Smooth muscle cell of the brain vasculature (primary cell): ENCODE measurements at regions not wholly inside any gene's neighbourhood (a gene's known extent, or its start where the extent isn't known, plus 50 kb on each side); places are given as distances from the start of the nearest gene placed in this dataset.
"Not testable (repeated sequence)": the region's sequence is repeated elsewhere in the genome, so short reads cannot be mapped to it uniquely, and the experiment has no call there.

Source experiments
- DNase-seq: peaks from one replicate; pipeline ENCODE4 v3.0.0-alpha.2; 2012; ENCODE audit warnings: low read depth, low spot score

DNA sequence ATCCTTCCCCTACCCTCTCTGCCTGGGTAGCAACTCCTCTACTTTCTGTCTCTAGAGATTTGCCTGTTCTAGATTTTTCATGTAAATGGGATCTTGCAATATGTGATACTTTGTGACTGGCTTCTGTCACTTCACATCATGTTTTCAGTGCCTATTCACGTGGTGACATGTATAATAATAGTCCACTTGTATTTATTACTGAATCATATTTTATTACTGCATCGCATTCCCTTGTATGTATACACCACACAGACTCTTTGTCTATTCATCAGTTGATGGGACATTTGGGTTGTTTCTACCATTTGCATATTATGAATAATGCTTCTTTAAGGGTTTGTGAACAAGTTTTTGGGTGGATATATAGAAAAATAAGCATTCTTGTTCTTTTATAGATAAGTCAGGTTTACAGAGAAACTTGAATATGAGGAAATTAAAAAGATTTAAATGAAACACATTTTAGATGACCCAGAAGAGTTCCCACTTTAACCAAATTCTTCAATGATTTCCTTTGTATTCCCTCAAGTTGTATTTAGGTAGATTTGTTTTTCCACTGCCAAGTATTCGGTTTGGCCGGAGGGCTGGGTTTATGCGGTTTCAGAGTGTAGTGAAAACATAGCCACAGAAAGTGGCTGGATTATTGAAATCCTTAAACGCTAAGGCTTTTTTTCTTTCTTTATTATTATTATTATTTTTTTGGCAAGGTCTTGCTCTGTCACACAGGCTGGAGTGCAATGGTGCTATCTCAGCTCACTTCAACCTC, 178.7 kb upstream of the TMTC1 start:
- DNase-seq: no peak

DNA sequence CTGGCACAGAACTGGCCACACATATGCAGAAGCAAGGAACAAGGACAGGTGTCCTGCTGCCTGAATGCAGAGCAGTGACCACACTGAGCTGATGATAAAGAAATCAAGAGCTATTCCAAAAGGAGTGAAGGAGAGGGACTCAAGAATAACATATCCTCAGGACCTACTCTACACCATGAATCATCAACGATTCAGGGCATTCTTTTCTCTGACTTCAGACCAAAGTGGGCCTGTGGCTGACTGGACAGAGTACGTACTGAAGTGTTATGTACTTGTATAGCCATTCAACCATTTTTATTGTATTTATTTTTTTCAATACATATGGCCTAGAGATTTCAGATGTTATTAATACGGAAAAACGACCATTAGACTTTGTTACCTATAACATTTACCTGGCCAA, 177.5 kb upstream of the TMTC1 start:
- no peak for DNase-seq

DNA sequence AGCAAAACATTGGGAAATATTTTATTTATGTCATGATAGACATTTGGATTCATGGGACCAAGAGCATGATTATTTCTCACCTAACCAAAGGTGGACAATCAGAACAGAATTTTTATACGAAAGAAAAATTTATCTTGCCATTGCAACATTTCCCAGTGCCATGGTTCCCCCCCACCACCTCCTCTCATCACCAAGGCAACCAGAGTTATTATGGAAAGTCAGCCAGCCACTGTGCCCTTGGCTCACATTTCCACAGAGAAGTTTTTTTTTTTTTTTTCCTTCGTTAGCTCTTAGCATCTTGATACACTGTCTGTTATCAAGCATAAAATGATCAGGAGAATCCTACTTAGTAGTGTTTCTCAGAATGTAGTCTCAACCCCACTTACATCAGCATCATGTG, 176.4 kb upstream of the TMTC1 start:
- DNase-seq: no peak

DNA sequence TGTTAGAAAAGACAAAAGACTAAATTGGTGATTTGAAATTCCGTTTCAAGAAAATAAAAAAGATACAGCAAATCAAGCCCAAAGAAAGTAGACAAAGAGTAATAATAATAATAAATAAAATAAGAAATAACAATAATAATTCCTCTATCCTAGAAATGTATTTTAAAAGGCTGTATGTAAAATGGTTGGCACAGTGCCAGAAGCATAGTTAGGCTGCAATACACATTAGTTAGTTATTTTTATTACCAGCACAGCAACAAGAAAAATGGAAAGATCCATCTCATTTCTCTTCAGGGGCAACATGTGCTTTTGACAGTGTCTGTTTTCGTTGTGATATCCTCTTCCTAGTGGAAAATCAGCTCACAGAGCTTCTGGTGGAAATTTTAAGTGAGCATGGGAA, 174.1 kb upstream of the TMTC1 start:
- no peak for DNase-seq

DNA sequence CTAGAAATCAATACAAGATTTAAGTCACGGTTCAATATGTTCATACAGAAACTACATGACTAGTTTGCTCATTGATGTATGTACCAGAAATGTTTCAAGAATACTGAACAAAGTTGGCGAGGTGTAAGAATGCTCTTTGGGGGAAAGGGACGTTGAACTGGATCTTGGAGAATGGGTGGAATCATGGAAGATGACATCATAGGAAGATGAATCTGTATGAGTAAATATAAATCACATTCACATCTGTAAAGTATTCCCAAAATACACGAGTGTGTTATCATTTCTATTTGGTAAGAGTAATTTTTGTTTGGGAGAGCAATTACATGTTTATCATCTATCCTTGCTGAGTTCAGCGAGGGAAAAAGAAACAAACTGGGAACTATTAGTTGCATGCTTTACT, 162.2 kb upstream of the TMTC1 start:
- DNase-seq: no peak

DNA sequence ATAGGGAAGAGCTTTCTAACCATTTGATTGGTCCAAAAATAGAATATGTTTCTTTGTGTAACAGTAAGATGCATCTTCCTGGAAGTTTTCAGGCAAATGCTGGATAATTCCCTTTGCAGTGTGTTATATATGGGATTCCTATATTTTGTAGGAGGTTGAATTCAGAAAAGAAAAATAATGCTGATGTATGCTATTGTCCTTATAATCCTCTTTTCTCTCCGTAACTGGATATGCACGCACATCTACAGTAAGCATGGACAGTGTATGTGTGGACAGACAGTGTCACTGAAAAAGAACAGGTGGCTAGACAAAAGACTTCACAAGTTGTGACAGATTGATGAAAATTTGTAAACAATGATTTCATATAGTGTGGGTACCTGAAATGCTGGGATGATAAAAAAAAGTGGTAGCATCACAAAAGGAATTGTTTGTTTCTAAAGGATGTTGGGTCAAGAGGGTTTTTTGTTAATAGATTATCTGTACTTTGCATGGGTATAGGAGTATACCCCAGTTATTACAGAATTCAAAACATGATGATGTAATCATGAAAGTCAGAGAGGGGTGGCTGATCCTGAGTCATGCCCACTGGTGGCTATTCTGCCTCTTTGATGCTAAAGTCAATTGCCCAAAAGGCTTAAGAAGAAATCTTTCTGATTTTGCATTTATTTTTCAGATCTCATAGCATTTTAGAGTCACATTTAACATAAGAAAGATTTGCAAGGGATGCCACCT, 160.7 kb upstream of the TMTC1 start:
- no peak for DNase-seq

DNA sequence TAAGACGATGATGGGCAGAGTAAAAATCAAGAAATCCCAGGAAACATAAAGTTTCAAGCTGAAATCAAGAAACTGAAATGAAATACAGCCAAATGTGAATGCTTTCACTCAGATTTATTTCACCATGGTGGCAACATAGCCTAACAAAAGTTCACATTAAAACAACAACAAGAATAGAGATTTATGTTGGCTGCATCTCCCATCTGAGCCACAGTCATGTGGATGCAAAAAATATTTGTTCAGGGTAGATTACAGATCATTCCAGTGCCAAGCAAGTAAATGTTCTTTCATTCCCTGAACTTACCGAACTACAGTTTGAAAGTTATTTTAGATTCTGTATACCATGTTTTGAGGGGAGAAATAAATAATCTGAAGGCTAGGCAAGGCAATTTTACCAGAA, 159.9 kb upstream of the TMTC1 start:
- DNase-seq: no peak

DNA sequence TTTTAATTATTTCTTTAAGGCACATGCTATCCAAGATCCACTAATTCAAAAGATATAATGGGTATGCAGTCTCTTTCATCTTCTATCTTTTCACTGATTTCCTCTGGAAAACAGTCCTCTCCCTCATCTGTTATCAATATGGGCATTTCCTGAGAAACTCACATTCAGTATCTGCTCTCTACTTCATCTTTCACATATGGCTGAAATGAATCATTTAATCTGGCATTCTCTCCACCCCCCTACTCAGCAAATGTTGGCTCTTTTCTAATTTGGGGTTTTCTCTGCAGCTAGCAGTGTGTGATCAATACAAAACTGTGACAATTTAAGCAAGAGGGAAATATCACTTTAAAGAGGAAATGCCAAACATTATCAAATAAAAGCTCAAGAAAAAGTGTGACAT, 157.1 kb upstream of the TMTC1 start:
- DNase-seq: no peak

DNA sequence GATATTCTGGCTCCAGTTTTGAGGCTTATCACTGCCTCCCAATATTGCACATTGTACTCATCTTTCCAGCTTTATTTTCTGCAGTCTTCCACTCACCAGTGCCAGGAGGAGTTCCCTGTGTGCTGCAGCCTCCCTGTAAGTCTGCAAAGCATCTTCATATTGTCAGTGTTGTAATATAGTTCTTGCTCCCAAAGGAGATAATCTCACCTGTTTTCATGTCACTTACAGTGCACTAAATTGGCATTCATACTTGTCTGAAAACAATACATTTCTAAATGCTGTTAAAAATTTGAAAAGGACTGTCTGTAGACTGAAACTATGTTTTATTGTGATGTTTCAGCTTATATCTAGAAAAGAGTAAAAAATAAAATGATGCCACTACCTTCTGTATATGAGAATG, 146.8 kb upstream of the TMTC1 start:
- DNase-seq: no peak

DNA sequence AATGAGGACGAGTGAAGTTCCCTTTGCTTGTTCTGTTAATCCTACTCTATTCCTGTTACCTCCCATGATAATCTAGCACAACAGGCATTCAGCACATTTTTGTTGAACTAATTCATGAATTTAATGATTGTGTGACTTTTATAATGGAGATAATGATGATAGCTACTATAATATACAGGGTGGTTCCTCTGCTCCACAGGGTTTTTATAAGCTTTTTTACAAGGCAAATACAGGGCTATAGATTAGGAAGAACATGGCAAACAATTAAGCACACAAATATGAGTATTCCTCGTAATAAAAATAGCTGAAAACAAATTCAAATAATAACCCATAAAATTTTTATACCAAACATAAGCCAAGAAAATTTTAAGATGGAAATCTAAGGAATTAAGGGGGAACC, 145.6 kb upstream of the TMTC1 start:
- DNase-seq: no peak

DNA sequence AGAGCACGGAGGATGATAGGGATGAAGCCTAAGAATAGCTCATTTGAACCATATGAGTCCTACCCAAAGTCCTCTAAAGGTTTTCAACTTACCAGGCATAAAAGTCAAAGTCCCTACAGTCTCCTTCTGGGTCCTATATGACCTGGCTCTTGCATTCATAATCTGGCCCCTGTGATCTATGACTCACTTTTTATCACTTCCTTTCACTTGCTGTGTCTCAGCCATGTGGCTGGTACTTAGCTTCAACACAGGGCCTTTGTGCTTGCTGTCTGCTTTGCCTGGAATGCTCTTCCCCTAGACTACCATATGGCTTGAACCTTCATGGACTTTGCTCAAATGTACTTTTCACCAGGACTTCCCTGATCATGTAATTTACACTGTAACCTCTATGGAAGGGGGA, 137.6 kb upstream of the TMTC1 start:
- no peak for DNase-seq

DNA sequence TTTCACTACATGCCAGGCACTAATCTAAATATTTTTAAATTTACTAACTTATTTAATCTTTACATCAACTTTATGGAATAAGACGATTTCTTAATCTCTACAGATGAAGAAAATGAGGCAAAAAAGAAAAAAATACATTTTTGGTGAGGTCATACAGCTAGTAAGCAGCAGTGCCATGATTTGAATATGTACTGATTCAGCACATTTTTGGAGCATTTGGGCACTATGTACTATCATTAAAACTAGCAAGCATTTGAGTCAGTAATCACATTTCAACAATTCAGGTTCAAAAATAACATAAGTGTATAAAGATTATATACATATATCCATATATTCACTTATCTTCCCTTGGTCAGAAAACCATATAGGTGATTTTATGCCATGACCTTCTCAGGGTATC, 124.4 kb upstream of the TMTC1 start:
- DNase-seq: no peak

DNA sequence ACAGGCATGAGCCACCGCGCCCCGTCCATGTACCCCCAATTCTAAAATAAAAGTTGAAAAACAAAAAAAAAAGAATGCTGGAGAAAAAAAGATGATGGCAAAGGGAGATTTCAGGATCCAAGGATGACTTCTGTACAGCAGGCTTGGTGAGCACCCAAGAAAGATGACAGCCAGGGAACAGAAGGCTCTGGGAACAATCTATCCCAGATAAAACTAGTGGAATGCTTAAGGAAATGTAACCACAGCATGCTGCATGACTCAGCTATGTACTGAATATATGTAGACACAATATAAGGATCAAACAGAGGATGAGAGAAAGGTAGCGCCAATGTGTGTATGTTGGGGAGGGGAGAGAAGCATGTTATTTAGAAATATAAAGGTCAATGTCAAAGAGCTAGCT, 123.7 kb upstream of the TMTC1 start:
- no peak for DNase-seq

DNA sequence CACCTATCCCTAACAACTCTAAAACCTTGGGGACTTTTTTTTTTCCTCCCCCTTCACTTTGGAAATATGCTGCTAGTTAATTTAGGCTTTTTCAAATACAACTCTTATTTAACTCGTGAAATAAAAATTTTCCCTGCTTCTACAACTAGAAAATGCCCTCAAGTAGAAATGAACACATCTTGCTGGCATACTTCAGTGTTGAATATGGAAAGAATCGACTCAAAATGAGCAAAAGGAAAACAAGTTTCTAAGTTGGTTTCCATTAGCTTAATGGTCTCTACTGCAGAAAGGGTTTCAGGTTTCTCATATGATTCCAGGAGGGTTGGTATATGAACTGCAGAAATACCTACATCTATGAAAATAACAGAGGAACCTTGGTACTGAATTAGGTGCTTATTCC, 118.3 kb upstream of the TMTC1 start:
- DNase-seq: no peak

DNA sequence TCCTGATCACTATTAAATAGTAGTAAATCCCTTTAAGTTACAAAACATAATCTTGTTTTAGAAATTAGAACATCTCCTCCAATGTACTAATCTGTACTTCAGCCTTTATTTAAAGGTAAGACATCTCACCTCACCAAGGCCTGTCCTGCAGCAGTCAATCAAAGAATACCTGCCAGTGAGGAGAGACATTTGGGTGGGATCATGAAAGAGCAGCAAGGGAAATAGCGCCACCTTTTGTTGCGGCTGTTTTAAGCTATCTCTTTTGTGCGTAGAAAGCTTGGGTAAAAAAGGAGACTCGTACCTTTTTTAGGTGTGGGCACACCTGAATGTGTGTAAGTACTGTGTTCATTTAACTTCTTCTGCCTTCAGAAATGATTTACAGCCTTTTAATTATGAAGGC, 117.8 kb upstream of the TMTC1 start:
- no peak for DNase-seq

DNA sequence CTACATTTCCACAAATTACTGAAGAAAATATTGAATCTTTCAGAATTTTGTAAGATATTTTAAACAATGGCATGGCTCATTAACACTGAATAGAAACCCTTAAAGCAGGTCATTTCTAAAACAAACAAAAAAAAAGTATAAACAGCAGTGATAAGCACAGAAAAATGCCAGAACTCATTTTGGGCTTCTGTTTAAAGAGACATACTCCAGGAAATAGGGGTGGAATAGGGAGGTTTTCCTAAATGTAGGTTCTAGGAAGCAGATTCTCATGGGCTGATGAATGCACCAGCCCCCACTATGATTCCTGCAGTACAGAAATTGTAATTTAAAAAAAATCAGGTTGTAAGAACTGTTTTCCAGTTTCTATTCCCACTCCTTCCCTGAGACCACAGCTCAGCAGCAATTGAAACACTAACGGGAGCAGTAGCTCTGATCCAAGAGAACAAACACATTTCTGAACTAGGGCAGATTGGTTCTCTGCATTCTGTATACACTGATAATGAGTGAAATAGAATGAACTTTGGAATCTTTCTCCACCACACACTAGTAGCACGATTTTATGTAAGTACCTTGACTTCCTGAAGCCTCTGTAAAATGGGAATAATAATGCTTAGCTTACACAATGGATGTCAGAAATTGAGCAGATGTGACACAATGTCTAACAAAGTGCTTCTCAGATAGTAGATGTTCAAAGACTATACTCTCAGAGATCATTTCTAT, 115.6 kb upstream of the TMTC1 start:
- no peak for DNase-seq

DNA sequence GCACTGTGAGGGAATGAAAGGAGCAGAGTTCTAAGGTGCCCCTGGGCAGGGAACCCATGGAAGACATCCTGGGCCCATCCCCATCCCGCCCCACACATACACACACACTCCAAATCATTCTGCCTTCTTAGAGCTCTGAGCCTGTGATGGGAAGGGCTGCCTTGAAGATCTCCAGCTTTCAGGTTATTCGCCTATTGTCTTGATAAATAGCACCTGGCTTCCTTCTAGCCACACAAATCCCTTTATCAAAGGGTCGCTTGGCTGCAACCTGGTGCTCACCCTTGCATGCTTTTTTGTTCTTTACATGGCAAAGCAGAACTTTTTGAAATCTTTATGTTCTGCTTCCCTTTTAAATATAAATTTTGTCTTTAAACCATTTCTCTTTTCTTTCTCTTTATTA, 112.2 kb upstream of the TMTC1 start:
- DNase-seq: no peak

DNA sequence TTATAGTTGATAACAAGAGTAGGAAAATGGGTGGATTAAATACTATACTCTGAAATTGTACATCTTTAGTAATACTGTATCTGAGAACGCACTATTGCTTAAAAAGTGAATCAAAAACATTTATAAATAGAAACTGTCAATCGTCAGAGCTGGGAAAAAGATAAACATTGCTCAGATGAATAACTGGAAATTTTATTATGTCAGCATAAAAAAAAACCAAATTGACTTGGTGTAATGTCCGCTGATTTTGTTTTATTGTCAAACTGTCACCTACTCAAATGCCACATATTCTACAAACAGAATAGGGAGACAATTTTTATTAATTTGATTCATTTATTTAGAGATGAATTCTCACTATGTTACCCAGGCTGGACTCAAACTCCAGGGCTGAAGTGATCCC, 109.3 kb upstream of the TMTC1 start:
- DNase-seq: no peak

DNA sequence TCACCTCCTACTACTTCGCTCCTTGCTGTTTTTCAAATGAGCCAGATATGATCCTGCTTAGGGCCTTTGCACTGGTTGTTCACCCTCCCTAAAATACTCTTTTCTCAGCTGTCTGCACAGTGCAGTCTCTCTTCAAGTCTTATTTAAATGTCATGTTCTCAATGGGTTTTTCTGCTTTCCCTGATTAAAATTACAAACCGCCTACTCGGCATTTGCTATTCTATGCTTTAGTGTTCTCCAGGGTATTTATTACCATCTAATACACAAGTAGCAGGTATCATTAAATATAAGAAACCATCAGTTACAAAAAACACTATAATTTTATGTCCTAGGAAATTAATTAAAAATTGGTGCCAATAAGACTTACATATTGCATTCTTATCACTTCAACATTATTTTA, 108.0 kb upstream of the TMTC1 start:
- DNase-seq: no peak

DNA sequence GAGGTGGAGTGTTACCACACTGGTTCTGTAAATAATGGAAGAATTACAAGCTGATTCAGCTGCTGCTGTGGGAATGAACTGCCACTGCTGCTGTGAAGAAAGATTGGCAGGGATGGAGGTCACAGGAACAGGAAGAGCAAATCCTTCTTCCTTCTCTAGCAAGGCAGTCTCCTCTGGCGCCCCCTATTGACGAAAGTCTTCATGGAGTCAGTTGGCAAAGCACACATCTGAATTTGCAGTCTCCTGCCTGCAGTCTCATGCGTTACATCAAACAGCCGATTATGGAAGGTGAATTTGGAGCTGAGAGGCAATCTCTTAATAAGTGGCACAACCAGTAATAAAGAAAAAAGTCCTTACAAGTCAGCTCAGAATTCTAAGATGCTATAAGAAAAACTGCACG, 106.0 kb upstream of the TMTC1 start:
- peak; percentile 6 for DNase-seq

DNA sequence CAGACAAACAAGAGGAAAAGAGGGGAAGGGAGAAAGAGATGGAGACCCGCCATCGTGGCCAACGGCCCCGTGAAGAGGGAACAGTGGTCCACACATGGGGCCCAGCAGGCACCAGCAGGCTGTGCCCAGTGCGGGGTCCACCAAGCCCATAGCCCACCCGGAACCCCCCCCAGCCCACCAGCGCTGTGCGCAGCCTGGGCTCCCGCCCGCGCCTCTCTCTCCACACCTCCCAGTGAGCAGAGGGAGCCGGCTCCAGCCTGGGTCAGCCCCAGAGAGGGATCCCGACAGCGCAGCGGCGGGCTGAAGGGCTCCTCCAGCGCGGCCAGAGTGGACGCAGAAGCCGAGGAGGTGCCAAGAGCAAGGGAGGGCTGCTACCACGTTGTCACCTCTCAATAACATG, 105.0 kb upstream of the TMTC1 start:
- no peak for DNase-seq

DNA sequence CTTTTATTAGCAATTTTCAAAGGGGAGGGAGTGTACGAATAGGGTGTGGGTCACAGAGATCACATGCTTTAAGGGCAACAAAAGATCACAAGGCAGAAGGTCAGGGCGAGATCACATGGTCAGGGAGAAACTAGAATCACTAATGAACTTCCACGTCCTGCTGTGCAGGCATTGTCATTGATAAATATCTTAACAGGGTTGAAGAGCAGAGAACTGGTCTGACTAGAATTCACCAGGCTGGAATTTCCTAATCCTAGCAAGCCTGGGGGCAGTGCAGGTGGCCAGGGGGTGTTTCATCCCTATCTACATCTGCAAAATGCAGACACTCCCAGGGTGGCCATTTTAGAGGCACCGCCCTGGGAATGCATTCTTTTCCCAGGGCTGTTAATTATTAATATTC, 101.2 kb upstream of the TMTC1 start:
- DNase-seq: not testable (repeated sequence)
